ENCODE measurements at regions not wholly inside any gene's neighbourhood (a gene's known extent, or its start where the extent isn't known, plus 50 kb on each side); places are given as distances from the start of the nearest gene placed in this dataset.

DNA sequence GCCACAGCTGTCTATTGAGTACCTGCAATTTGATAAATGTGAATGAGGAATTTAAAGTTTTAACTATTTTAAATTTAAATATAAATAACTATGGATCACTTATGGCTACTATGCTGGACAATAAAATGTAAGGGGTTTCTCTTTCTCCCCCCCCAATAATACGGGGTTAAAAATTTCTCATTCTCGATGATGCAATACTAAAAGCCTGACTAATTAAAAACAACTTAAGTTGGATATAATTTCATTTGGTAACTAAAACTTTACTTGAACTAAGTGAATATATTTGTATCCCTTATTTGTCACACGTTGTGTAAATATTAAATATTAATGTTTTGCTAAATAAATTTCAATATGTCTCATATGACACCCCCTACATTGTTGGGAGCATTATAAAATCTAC lies 297.3 kb downstream of the GRB14 start:
- no peak for ATAC-seq (ENCODE audit: poor library complexity)
- Histone ChIP-seq H3K4me1 (ENCODE audit: insufficient read depth, low read length) (no peaks in the 10 kb centered on the region), H3K36me3 (ENCODE audit: insufficient read depth, low read length) (no peaks in the 10 kb centered on the region), H3K27ac (ENCODE audit: low read depth in 1 of 2, low read length in 2 of 2) (no peak overlapping the region), H3K27me3 (ENCODE audit: control insufficient read depth in 1 of 2, insufficient read depth in 2 of 2, low read length in 2 of 2) (no peaks in the 10 kb centered on the region), H3K9me3 (ENCODE audit: control insufficient read depth in 1 of 2, insufficient read depth in 1 of 2, low read length in 2 of 2) (no peaks in the 10 kb centered on the region), H3K4me3 (ENCODE audit: low read length) (no peak overlapping the region)
- Mint-ChIP-seq H3K4me3 (no peak overlapping the region), H3K36me3 (ENCODE audit: low read depth) (no peaks in the 10 kb centered on the region), H3K9me3 (peaks cover 8% of the 10 kb centered on the region), H3K27me3 (no peaks in the 10 kb centered on the region), H3K4me1 (ENCODE audit: low read depth) (no peaks in the 10 kb centered on the region), H3K27ac (no peak overlapping the region)
- CTCF ChIA-PET = no interaction called here
- intact Hi-C loops (cut with DNase I, micrococcal nuclease) = no loop called here
- TF ChIP-seq, protein P1, sequence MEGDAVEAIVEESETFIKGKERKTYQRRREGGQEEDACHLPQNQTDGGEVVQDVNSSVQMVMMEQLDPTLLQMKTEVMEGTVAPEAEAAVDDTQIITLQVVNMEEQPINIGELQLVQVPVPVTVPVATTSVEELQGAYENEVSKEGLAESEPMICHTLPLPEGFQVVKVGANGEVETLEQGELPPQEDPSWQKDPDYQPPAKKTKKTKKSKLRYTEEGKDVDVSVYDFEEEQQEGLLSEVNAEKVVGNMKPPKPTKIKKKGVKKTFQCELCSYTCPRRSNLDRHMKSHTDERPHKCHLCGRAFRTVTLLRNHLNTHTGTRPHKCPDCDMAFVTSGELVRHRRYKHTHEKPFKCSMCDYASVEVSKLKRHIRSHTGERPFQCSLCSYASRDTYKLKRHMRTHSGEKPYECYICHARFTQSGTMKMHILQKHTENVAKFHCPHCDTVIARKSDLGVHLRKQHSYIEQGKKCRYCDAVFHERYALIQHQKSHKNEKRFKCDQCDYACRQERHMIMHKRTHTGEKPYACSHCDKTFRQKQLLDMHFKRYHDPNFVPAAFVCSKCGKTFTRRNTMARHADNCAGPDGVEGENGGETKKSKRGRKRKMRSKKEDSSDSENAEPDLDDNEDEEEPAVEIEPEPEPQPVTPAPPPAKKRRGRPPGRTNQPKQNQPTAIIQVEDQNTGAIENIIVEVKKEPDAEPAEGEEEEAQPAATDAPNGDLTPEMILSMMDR (IDR thresholded peaks at IDR 0.05) = no peak
- POLR2A ChIA-PET = no interaction called here
- DNase-seq = no peak

DNA sequence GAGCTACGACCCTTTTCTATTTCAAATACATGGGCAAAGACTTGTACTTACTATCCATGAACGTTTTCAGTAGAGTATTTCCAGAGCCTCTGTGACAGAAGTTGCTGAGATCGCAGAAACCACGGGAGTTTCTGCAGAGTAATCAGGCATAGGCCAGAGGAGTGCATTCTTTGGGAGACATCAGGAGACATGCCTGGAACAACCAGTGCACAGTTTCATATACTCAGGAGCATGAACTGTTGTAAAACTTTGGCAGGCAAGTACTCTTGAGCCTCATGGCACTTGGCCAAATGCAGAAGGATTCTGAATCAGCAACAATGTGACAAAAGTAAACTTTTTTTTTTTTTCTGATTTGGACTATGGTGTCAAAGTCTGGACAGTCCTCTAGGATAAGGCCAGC lies 307.1 kb downstream of the GRB14 start:
- intact Hi-C loops (cut with DNase I, micrococcal nuclease) = no loop called here
- H3K4me1 ChIP-seq (ENCODE audit: insufficient read depth, low read length) = no peaks in the 10 kb centered on the region
- Mint-ChIP-seq H3K4me1 (ENCODE audit: low read depth) (no peaks in the 10 kb centered on the region), H3K27me3 (no peaks in the 10 kb centered on the region), H3K4me3 (no peak overlapping the region), H3K27ac (no peak overlapping the region), H3K36me3 (ENCODE audit: low read depth) (no peaks in the 10 kb centered on the region), H3K9me3 (peaks cover 7% of the 10 kb centered on the region)
- H3K27ac ChIP-seq (ENCODE audit: low read depth in 1 of 2, low read length in 2 of 2) = no peak overlapping the region
- DNase-seq = no peak
- ChIA-PET CTCF (no interaction called here), POLR2A (no interaction called here)
- H3K36me3 ChIP-seq (ENCODE audit: insufficient read depth, low read length) = no peaks in the 10 kb centered on the region
- TF ChIP-seq, protein P1 (IDR thresholded peaks at IDR 0.05) = no peak
- no peak overlapping the region for H3K4me3 ChIP-seq (ENCODE audit: low read length)
- H3K27me3 ChIP-seq (ENCODE audit: control insufficient read depth in 1 of 2, insufficient read depth in 2 of 2, low read length in 2 of 2) = no peaks in the 10 kb centered on the region
- ATAC-seq (ENCODE audit: poor library complexity) = no peak
- no peaks in the 10 kb centered on the region for H3K9me3 ChIP-seq (ENCODE audit: control insufficient read depth in 1 of 2, insufficient read depth in 1 of 2, low read length in 2 of 2)

DNA sequence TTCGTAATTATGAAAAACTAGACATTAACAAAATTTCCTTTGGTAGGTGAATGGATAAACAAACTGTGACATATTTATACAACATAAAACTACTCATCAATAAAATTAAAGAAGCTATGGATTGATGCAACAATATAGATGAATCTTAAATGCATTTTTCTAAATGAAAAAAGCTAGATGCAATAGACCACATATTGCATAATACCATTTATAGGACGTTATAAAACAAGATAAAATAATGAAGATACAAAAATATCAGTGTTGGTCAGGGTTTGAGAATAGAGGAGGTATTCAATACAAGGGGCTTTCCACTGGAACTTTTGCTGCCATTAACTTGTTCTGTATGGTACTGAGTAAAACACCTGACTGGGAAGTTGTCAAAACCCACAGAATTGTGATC lies 314.4 kb downstream of the GRB14 start:
- TF ChIP-seq, protein P1 (IDR thresholded peaks at IDR 0.05) = no peak
- Mint-ChIP-seq H3K9me3 (no peaks in the 10 kb centered on the region), H3K4me3 (no peak overlapping the region), H3K36me3 (ENCODE audit: low read depth) (no peaks in the 10 kb centered on the region), H3K27ac (no peak overlapping the region), H3K4me1 (ENCODE audit: low read depth) (no peaks in the 10 kb centered on the region), H3K27me3 (no peaks in the 10 kb centered on the region)
- POLR2A ChIA-PET = no interaction called here
- intact Hi-C loops (cut with DNase I, micrococcal nuclease) = no loop called here
- Histone ChIP-seq H3K9me3 (ENCODE audit: control insufficient read depth in 1 of 2, insufficient read depth in 1 of 2, low read length in 2 of 2) (no peaks in the 10 kb centered on the region), H3K4me1 (ENCODE audit: insufficient read depth, low read length) (no peaks in the 10 kb centered on the region), H3K27ac (ENCODE audit: low read depth in 1 of 2, low read length in 2 of 2) (no peak overlapping the region), H3K4me3 (ENCODE audit: low read length) (no peak overlapping the region), H3K27me3 (ENCODE audit: control insufficient read depth in 1 of 2, insufficient read depth in 2 of 2, low read length in 2 of 2) (no peaks in the 10 kb centered on the region), H3K36me3 (ENCODE audit: insufficient read depth, low read length) (no peaks in the 10 kb centered on the region)
- DNase-seq (no peak), ATAC-seq (ENCODE audit: poor library complexity) (no peak)
- CTCF ChIA-PET = no interaction called here
